ENCODE measurements at regions not wholly inside any gene's neighbourhood (a gene's known extent, or its start where the extent isn't known, plus 50 kb on each side); places are given as distances from the start of the nearest gene placed in this dataset.

GRCh38 chr14:40100544-40101196 is 668.4 kb upstream of the FBXO33 start:
- Histone ChIP-seq H3K36me3 (ENCODE audit: control insufficient read depth, insufficient read depth, low read length) (no peaks in the 10 kb centered on the region), H3K4me3 (replicated peaks; ENCODE audit: low read depth, low read length) (no peak overlapping the region), H3K27me3 (replicated peaks; ENCODE audit: control insufficient read depth, insufficient read depth, low read length) (no peaks in the 10 kb centered on the region)
- TF ChIP-seq CTCF (IDR thresholded peaks at IDR 0.05; ENCODE audit: insufficient read depth, low read length, poor library complexity, severe bottlenecking) = no peak
- no peak for DNase-seq (ENCODE audit: extremely low read depth, insufficient read length)

GRCh38 chr14:40099316-40099715 is 667.1 kb upstream of the FBXO33 start:
- H3K27me3 ChIP-seq (replicated peaks; ENCODE audit: control insufficient read depth, insufficient read depth, low read length) = no peaks in the 10 kb centered on the region
- no peak for DNase-seq (ENCODE audit: extremely low read depth, insufficient read length)
- TF ChIP-seq CTCF (IDR thresholded peaks at IDR 0.05; ENCODE audit: insufficient read depth, low read length, poor library complexity, severe bottlenecking) = no peak
- H3K4me3 ChIP-seq (replicated peaks; ENCODE audit: low read depth, low read length) = no peak overlapping the region
- H3K36me3 ChIP-seq (ENCODE audit: control insufficient read depth, insufficient read depth, low read length) = no peaks in the 10 kb centered on the region

GRCh38 chr14:40098468-40098867 is 666.2 kb upstream of the FBXO33 start:
- TF ChIP-seq CTCF (IDR thresholded peaks at IDR 0.05; ENCODE audit: insufficient read depth, low read length, poor library complexity, severe bottlenecking) = no peak

GRCh38 chr14:40096968-40097367 is 664.7 kb upstream of the FBXO33 start:
- no peak overlapping the region for H3K4me3 ChIP-seq (replicated peaks; ENCODE audit: low read depth, low read length)
- no peak for TF ChIP-seq CTCF (IDR thresholded peaks at IDR 0.05; ENCODE audit: insufficient read depth, low read length, poor library complexity, severe bottlenecking)
- H3K36me3 ChIP-seq (ENCODE audit: control insufficient read depth, insufficient read depth, low read length) = no peaks in the 10 kb centered on the region
- no peak for DNase-seq (ENCODE audit: extremely low read depth, insufficient read length)
- no peaks in the 10 kb centered on the region for H3K27me3 ChIP-seq (replicated peaks; ENCODE audit: control insufficient read depth, insufficient read depth, low read length)

More at GRCh38 chr14:40098468-40098867, 666.2 kb upstream of the FBXO33 start:
- Histone ChIP-seq H3K27me3 (replicated peaks; ENCODE audit: control insufficient read depth, insufficient read depth, low read length) (no peaks in the 10 kb centered on the region), H3K36me3 (ENCODE audit: control insufficient read depth, insufficient read depth, low read length) (no peaks in the 10 kb centered on the region), H3K4me3 (replicated peaks; ENCODE audit: low read depth, low read length) (no peak overlapping the region)
- no peak for DNase-seq (ENCODE audit: extremely low read depth, insufficient read length)

GRCh38 chr14:40093800-40094199 is 661.6 kb upstream of the FBXO33 start:
- no peak overlapping the region for H3K4me3 ChIP-seq (replicated peaks; ENCODE audit: low read depth, low read length)
- H3K36me3 ChIP-seq (ENCODE audit: control insufficient read depth, insufficient read depth, low read length) = no peaks in the 10 kb centered on the region
- TF ChIP-seq CTCF (IDR thresholded peaks at IDR 0.05; ENCODE audit: insufficient read depth, low read length, poor library complexity, severe bottlenecking) = no peak
- DNase-seq (ENCODE audit: extremely low read depth, insufficient read length) = no peak
- H3K27me3 ChIP-seq (replicated peaks; ENCODE audit: control insufficient read depth, insufficient read depth, low read length) = no peaks in the 10 kb centered on the region

GRCh38 chr14:40074169-40074568 is 641.9 kb upstream of the FBXO33 start:
- no peak overlapping the region for H3K4me3 ChIP-seq (replicated peaks; ENCODE audit: low read depth, low read length)
- TF ChIP-seq CTCF (IDR thresholded peaks at IDR 0.05; ENCODE audit: insufficient read depth, low read length, poor library complexity, severe bottlenecking) = no peak
- H3K27me3 ChIP-seq (replicated peaks; ENCODE audit: control insufficient read depth, insufficient read depth, low read length) = no peaks in the 10 kb centered on the region
- DNase-seq (ENCODE audit: extremely low read depth, insufficient read length) = no peak
- no peaks in the 10 kb centered on the region for H3K36me3 ChIP-seq (ENCODE audit: control insufficient read depth, insufficient read depth, low read length)

Measured in GM06990 (cell line).